Uterus (tissue), 2 donors: ENCODE measurements at regions not wholly inside any gene's neighbourhood (a gene's known extent, or its start where the extent isn't known, plus 50 kb on each side); places are given as distances from the start of the nearest gene placed in this dataset.

ENCODE experiments used
- POLR2A ChIP-seq, 2 donors: fragments of 450-650 bp; IDR thresholded peaks; one replicate each; pipeline ENCODE4 v1.6.1; 2016; ENCODE audit warnings: antibody characterized with exemption in 2 of 2, mild to moderate bottlenecking in 1 of 2, moderate library complexity in 1 of 2
- TF ChIP-seq, protein P1 (sequence below), 4 experiments: fragments of 200-600 bp in 2 of 4; fragments of 450-650 bp in 2 of 4; sonication (generic) in 2 of 4; IDR thresholded peaks; one replicate each; pipeline ENCODE4 v1.5.1; 2016 to 2019; ENCODE audit warnings: antibody characterized with exemption in 4 of 4, mild to moderate bottlenecking in 2 of 4, moderate library complexity in 1 of 4

- TF ChIP-seq, protein P1, sequence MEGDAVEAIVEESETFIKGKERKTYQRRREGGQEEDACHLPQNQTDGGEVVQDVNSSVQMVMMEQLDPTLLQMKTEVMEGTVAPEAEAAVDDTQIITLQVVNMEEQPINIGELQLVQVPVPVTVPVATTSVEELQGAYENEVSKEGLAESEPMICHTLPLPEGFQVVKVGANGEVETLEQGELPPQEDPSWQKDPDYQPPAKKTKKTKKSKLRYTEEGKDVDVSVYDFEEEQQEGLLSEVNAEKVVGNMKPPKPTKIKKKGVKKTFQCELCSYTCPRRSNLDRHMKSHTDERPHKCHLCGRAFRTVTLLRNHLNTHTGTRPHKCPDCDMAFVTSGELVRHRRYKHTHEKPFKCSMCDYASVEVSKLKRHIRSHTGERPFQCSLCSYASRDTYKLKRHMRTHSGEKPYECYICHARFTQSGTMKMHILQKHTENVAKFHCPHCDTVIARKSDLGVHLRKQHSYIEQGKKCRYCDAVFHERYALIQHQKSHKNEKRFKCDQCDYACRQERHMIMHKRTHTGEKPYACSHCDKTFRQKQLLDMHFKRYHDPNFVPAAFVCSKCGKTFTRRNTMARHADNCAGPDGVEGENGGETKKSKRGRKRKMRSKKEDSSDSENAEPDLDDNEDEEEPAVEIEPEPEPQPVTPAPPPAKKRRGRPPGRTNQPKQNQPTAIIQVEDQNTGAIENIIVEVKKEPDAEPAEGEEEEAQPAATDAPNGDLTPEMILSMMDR (IDR thresholded peaks at IDR 0.05), result no peak
- no peak for TF ChIP-seq POLR2A (IDR thresholded peaks at IDR 0.05)
These were observed 100.5 kb upstream of the SHISA6 start for GRCh38 chr17:11140501-11140900.
